ENCODE measurements at regions not wholly inside any gene's neighbourhood (a gene's known extent, or its start where the extent isn't known, plus 50 kb on each side); places are given as distances from the start of the nearest gene placed in this dataset.

DNA sequence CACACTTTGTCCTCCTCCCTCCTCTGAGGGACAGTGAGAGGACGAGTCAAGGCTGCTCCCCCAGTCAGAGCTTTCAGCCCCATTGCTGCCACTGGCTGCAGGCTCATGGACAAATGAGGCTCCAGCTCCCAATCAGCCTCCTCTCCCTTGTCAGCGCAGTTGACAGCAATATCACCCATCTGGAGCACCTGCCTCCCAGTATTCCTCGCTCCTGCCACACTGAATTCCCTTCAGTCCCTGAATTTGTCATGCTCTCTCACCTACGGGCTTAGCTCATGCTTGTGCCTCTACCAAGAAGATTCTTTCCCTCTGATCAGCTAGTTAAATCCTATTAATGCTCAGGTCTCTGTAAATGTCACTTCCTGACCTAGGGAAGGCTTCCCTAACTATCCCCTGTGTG lies 54.4 kb upstream of the SYT6 start:
- Mint-ChIP-seq H3K4me3 (no peak overlapping the region), H3K4me1 (ENCODE audit: low read depth) (no peaks in the 10 kb centered on the region), H3K9me3 (no peaks in the 10 kb centered on the region), H3K36me3 (ENCODE audit: low read depth) (no peaks in the 10 kb centered on the region), H3K27ac (no peak overlapping the region), H3K27me3 (peaks cover 24% of the 10 kb centered on the region)
- CTCF ChIA-PET = no interaction called here
- intact Hi-C loops (cut with micrococcal nuclease) = no loop called here
- no peak for TF ChIP-seq CTCF (IDR thresholded peaks at IDR 0.05)
- DNase-seq (no peak), ATAC-seq (no peak)
- POLR2A ChIA-PET = no interaction called here

GRCh38 chr1:114207635-114208034 lies 54.0 kb upstream of the SYT6 start:
- H3K27ac Mint-ChIP-seq = no peak overlapping the region

DNA sequence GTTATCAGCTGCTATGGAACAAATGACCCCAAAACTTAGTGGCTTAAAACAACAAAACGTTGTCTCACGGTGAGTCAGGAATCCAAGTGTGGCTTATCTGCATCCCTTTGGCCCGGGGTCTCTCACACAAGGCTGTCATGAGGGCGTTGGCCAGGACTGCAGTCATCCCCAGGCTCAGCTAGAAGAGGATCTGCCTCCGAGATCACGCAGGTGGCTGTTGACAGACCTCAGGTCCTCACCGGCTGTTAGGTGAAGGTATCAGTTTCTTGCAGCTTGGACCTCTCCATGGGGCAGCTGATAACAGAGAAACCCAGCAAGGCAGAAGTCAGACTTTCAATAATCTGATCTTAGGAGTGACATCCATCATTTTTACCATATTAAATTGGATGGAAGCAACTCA lies 52.7 kb upstream of the SYT6 start:
- Mint-ChIP-seq H3K4me1 (ENCODE audit: low read depth) (no peaks in the 10 kb centered on the region), H3K27me3 (peaks cover 24% of the 10 kb centered on the region), H3K4me3 (no peak overlapping the region), H3K36me3 (ENCODE audit: low read depth) (no peaks in the 10 kb centered on the region), H3K9me3 (no peaks in the 10 kb centered on the region), H3K27ac (no peak overlapping the region)
- DNase-seq (no peak), ATAC-seq (no peak)
- POLR2A ChIA-PET = no interaction called here
- no peak for TF ChIP-seq CTCF (IDR thresholded peaks at IDR 0.05)
- intact Hi-C loops (cut with micrococcal nuclease) = no loop called here
- CTCF ChIA-PET = interaction anchor here (0.9 kb wide), 1 partner anchor 9 kb away, joined by 3 read pairs; no protein-coding TSS in a partner anchor

More at GRCh38 chr1:114207635-114208034, 54.0 kb upstream of the SYT6 start:
- no peaks in the 10 kb centered on the region for H3K4me1 Mint-ChIP-seq (ENCODE audit: low read depth)
- no peaks in the 10 kb centered on the region for H3K9me3 Mint-ChIP-seq
- ChIA-PET CTCF (no interaction called here), POLR2A (no interaction called here)
- no peak for ATAC-seq
- peaks cover 24% of the 10 kb centered on the region for H3K27me3 Mint-ChIP-seq
- no peak for DNase-seq
- no peaks in the 10 kb centered on the region for H3K36me3 Mint-ChIP-seq (ENCODE audit: low read depth)
- no peak overlapping the region for H3K4me3 Mint-ChIP-seq
- no peak for TF ChIP-seq CTCF (IDR thresholded peaks at IDR 0.05)
- intact Hi-C loops (cut with micrococcal nuclease) = no loop called here

DNA sequence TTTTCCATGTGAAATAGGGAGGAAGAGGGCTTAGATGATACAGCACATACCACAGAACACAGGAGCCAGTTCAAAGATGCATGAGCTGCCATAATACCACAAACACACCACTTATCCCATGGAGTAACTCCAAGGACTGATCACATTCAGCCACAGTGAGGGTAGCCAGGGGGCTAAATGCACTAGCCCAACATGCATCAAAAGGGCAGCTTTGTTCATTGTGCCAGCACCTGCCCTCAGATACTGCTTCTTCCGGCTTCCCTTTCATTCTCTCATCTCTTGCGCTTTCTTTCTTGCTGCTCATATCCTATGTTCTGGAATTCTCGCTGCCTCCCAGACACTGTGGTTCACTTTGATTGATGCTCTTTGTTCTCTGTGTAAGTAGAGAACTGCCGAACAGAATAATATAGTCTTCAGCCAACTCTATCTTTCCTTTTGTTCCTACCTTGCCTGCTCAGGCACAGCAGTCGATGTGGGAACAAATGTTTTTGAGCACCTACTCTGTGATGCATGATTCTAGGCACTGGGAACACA lies 50.0 kb upstream of the SYT6 start:
- H3K27ac Mint-ChIP-seq = no peak overlapping the region
- ATAC-seq (no peak), DNase-seq (no peak)
- no peak overlapping the region for H3K4me3 Mint-ChIP-seq
- ChIA-PET CTCF (no interaction called here), POLR2A (no interaction called here)
- intact Hi-C loops (cut with micrococcal nuclease) = no loop called here
- TF ChIP-seq CTCF (IDR thresholded peaks at IDR 0.05) = no peak
- H3K4me1 Mint-ChIP-seq (ENCODE audit: low read depth) = no peaks in the 10 kb centered on the region
- H3K27me3 Mint-ChIP-seq = peaks cover 23% of the 10 kb centered on the region
- H3K9me3 Mint-ChIP-seq = no peaks in the 10 kb centered on the region
- no peaks in the 10 kb centered on the region for H3K36me3 Mint-ChIP-seq (ENCODE audit: low read depth)
